ENCODE measurements at regions not wholly inside any gene's neighbourhood (a gene's known extent, or its start where the extent isn't known, plus 50 kb on each side); places are given as distances from the start of the nearest gene placed in this dataset.

- WGBS, 2 experiments (ENCODE audit: extremely low coverage in 2 of 2, insufficient read length in 1 of 2): 50% methylated on average over 2 of the region's 8 CpGs; no CpG with 5 or more reads in 1 of the 2 experiments
- peaks cover 3% of the 10 kb centered on the region; the same call in 1 of the 2 replicates for H3K9me1 ChIP-seq (ENCODE audit: insufficient read depth, low read length)
- ChIA-PET CTCF (no interaction called here), POLR2A (ENCODE audit: unreplicated experiment) (no interaction called here)
- H4K8ac ChIP-seq (ENCODE audit: low read depth in 2 of 2, low read length in 2 of 2): no peak overlapping the region
- H2BK5ac ChIP-seq (ENCODE audit: low read depth, low read length, poor library complexity, severe bottlenecking): no peak overlapping the region
- no peaks in the 10 kb centered on the region for H3K27me3 ChIP-seq (ENCODE audit: control insufficient read depth, insufficient read depth, low read length)
- no peak overlapping the region for H3K4me2 ChIP-seq (ENCODE audit: low read depth, low read length)
- no peak overlapping the region for H3K14ac ChIP-seq (replicated peaks; ENCODE audit: low read depth, low read length)
- H2BK15ac ChIP-seq (ENCODE audit: low read depth, low read length): no peak overlapping the region
- H3K4me3 ChIP-seq (ENCODE audit: insufficient read depth, low read depth, low read length): no peak overlapping the region
- no peaks in the 10 kb centered on the region for H3K79me1 ChIP-seq (ENCODE audit: low read depth in 1 of 2, low read length in 2 of 2)
- BruUV-seq (replicated peaks): no TSS peak
- no peak overlapping the region for H3K23ac ChIP-seq (ENCODE audit: low read depth, low read length)
- H3K18ac ChIP-seq (ENCODE audit: low read depth, low read length): no peak overlapping the region
- no peaks in the 10 kb centered on the region for H3K36me3 ChIP-seq (ENCODE audit: control insufficient read depth, insufficient read depth, low read length)
- H2BK20ac ChIP-seq (ENCODE audit: low read depth, low read length): no peak overlapping the region
- H3K9me3 ChIP-seq (ENCODE audit: control insufficient read depth, insufficient read depth, low read length): no peaks in the 10 kb centered on the region
- dilution Hi-C loops (cut with HindIII; ENCODE audit: low sequenced_read_pairs, unreplicated experiment): no loop called here
- no peak overlapping the region for H2AK5ac ChIP-seq (ENCODE audit: low read depth, low read length)
- in situ Hi-C loops (cut with MboI; ENCODE audit: low sequenced_read_pairs): no loop called here
- H3K9ac ChIP-seq (ENCODE audit: low read depth, low read length): no peak overlapping the region
- no peaks in the 10 kb centered on the region for H3K4me1 ChIP-seq (ENCODE audit: control insufficient read depth, insufficient read depth, low read length)
- H4K5ac ChIP-seq (ENCODE audit: low read depth, low read length): no peak overlapping the region
- no peak overlapping the region for H3K56ac ChIP-seq (ENCODE audit: extremely low read depth, insufficient read depth, low read length)
- intact Hi-C loops (cut with micrococcal nuclease): no loop called here
- H2AK9ac ChIP-seq (replicated peaks; ENCODE audit: low read depth, low read length, poor library complexity): no peak overlapping the region
- TF ChIP-seq RAD21 (IDR thresholded peaks at IDR 0.05; ENCODE audit: low read length): no peak
- TF ChIP-seq RFX5 (IDR thresholded peaks at IDR 0.05; ENCODE audit: low read depth, low read length): no peak
- no peak for TF ChIP-seq CTCF (conservative IDR thresholded peaks at IDR 0.05; ENCODE audit: low read depth, low read length)
- TF ChIP-seq POLR2A (IDR thresholded peaks at IDR 0.05; ENCODE audit: low read depth, low read length): no peak
- TF ChIP-seq USF2 (IDR thresholded peaks at IDR 0.05; ENCODE audit: low read depth, low read length): no peak
- H3K27ac ChIP-seq (ENCODE audit: insufficient read depth, low read length): no peak overlapping the region
- no peak for ATAC-seq (ENCODE audit: low read depth)
- H2BK120ac ChIP-seq (ENCODE audit: low read depth, low read length): no peak overlapping the region
- H4K91ac ChIP-seq (ENCODE audit: insufficient read depth, low read depth, low read length): no peak overlapping the region
- peak overlapping the region; percentile 17 for H2AFZ ChIP-seq (replicated peaks; ENCODE audit: low read length, poor library complexity)
- H4K20me1 ChIP-seq (ENCODE audit: insufficient read depth, low read length): no peaks in the 10 kb centered on the region
- DNase-seq: no peak
- H3K4ac ChIP-seq (ENCODE audit: low read depth, low read length): no peak overlapping the region; the same call in 1 of the 2 replicates
These were observed 54.2 kb upstream of the BCL2L14 start for GRCh38 chr12:12016284-12017100.

Data from IMR-90 (cell line).